ENCODE measurements at regions not wholly inside any gene's neighbourhood (a gene's known extent, or its start where the extent isn't known, plus 50 kb on each side); places are given as distances from the start of the nearest gene placed in this dataset.

DNA sequence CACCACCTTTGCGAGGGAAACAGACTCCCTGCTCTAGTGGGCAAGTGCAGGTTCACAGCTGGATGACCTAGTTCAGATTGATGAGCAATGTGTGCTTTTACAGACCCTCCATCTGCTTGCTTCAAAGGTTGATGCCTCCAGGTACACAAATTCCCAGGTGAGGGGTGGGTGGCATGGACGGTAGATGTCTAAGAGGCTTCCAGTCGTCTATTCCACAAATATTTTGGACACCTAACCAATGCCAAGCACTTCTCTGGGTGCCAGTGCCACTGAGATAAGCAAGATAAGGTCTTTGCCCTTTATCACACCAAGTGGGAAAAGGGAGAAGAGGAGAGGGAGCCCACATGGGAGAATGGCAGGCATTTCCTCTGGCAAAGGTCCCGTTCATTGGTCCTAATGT, 316.6 kb upstream of the CDH5 start:
- POLR2A ChIA-PET = no interaction called here
- TF ChIP-seq, protein P1, sequence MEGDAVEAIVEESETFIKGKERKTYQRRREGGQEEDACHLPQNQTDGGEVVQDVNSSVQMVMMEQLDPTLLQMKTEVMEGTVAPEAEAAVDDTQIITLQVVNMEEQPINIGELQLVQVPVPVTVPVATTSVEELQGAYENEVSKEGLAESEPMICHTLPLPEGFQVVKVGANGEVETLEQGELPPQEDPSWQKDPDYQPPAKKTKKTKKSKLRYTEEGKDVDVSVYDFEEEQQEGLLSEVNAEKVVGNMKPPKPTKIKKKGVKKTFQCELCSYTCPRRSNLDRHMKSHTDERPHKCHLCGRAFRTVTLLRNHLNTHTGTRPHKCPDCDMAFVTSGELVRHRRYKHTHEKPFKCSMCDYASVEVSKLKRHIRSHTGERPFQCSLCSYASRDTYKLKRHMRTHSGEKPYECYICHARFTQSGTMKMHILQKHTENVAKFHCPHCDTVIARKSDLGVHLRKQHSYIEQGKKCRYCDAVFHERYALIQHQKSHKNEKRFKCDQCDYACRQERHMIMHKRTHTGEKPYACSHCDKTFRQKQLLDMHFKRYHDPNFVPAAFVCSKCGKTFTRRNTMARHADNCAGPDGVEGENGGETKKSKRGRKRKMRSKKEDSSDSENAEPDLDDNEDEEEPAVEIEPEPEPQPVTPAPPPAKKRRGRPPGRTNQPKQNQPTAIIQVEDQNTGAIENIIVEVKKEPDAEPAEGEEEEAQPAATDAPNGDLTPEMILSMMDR (IDR thresholded peaks at IDR 0.05; ENCODE audit: insufficient read depth, low read depth, low read length) = no peak
- CTCF ChIA-PET = no interaction called here

DNA sequence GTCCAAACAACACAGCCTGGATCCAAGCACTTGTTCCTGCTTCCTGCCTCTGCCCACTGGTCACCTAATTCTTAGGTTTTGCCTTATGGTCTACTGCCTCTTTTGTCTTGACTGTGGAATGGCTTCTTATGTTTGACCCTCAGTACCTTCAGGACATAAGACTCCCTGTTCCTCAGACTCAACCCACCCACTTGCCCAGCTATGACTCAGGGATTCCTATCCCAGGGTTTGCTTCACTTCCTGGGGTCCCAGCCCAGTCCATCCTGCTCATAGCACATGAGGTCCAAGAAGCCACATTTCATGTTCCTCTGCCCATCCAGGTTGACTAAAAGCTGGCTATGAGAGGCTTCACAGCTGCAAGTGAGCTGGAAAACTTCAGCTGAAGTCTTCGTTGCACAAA, 320.9 kb upstream of the CDH5 start:
- H3K36me3 ChIP-seq (ENCODE audit: control insufficient read depth, insufficient read depth, low read length) = no peaks in the 10 kb centered on the region
- no peak overlapping the region for H3K4me3 ChIP-seq (ENCODE audit: low read depth, low read length)
- ChIA-PET CTCF (interaction anchor here (1.0 kb wide), 1 partner anchor 90 kb away, joined by 3 read pairs; no protein-coding TSS in a partner anchor), POLR2A (no interaction called here)
- TF ChIP-seq, protein P1 (IDR thresholded peaks at IDR 0.05; ENCODE audit: insufficient read depth, low read depth, low read length) = no peak
- H3K27me3 ChIP-seq (ENCODE audit: control insufficient read depth, insufficient read depth, low read length) = no peaks in the 10 kb centered on the region
- no peak for DNase-seq (ENCODE audit: low read depth)

More for the DNA sequence above, 316.6 kb upstream of the CDH5 start:
- Histone ChIP-seq H3K27me3 (ENCODE audit: control insufficient read depth, insufficient read depth, low read length) (0 out of 2 replicates have a peak, but pooled peaks cover 2% of the 10 kb centered on the region), H3K4me3 (ENCODE audit: low read depth, low read length) (no peak overlapping the region), H3K36me3 (ENCODE audit: control insufficient read depth, insufficient read depth, low read length) (no peaks in the 10 kb centered on the region)
- DNase-seq (ENCODE audit: low read depth) = no peak

DNA sequence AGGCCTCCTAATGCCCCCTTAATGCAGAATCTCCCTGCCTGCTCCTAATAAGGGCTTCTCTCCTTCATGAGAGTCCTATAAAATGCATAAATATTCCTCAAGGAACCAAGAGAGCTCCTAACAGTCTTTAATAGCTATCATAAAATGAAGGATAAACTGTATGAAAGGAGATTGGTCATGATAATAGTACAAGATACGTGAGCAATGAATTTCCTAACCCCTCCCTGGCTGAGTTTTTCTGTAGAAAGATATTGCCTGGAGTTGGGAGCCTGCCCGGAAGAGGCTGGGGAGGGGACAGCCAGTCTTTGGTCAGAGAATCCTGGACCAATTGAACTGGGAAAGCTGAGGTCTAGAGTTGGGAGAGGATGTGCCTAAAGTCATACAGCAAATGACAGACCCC, 321.9 kb upstream of the CDH5 start:
- ChIA-PET POLR2A (no interaction called here), CTCF (interaction anchor here (1.0 kb wide), 1 partner anchor 91 kb away, joined by 3 read pairs; no protein-coding TSS in a partner anchor)
- no peaks in the 10 kb centered on the region for H3K27me3 ChIP-seq (ENCODE audit: control insufficient read depth, insufficient read depth, low read length)
- H3K36me3 ChIP-seq (ENCODE audit: control insufficient read depth, insufficient read depth, low read length) = no peaks in the 10 kb centered on the region
- TF ChIP-seq, protein P1 (IDR thresholded peaks at IDR 0.05; ENCODE audit: insufficient read depth, low read depth, low read length) = no peak
- no peak for DNase-seq (ENCODE audit: low read depth)
- no peak overlapping the region for H3K4me3 ChIP-seq (ENCODE audit: low read depth, low read length)

DNA sequence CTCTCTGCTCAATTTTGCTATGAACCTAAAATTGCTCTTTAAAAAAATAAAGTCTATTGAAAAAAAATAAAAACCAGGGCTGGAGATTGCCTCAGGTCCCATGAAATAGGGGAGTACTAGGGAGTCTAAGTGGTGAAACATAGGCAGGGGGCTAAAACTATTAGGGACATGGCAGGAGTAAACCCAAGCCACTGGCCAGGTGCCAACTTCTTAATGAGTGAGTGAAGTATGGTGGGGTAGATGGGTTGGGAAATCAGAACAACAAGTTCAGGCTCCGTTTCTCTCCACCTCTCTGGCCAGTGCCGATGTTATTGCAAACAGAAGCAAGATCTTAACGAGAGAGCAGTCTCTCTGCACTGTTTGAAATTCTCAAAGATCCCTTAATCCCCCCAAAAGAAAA, 322.4 kb upstream of the CDH5 start:
- POLR2A ChIA-PET = no interaction called here
- no peak overlapping the region for H3K4me3 ChIP-seq (ENCODE audit: low read depth, low read length)
- no peaks in the 10 kb centered on the region for H3K36me3 ChIP-seq (ENCODE audit: control insufficient read depth, insufficient read depth, low read length)
- CTCF ChIA-PET = no interaction called here
- TF ChIP-seq, protein P1 (IDR thresholded peaks at IDR 0.05; ENCODE audit: insufficient read depth, low read depth, low read length) = no peak
- DNase-seq (ENCODE audit: low read depth) = no peak
- no peaks in the 10 kb centered on the region for H3K27me3 ChIP-seq (ENCODE audit: control insufficient read depth, insufficient read depth, low read length)

DNA sequence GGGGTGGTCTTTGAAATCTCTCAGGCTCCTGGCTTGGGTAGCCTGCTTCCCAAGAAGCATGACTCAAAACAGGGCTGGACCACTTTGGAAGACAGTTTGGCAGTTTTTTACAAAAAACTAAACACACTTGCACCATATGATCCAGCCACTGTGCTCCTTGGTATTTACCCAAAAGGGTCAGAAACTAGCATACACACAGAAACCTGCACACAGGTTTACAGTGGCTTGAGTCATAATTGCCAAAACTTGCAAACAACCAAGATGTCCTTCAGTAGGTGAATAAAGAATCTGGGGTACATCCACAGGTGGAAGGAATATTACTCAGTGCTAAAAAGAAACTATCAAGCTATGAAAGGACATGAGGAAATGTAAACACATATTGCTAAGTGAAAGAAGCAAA, 323.2 kb upstream of the CDH5 start:
- H3K36me3 ChIP-seq (ENCODE audit: control insufficient read depth, insufficient read depth, low read length) = no peaks in the 10 kb centered on the region
- CTCF ChIA-PET = no interaction called here
- POLR2A ChIA-PET = no interaction called here
- TF ChIP-seq, protein P1 (IDR thresholded peaks at IDR 0.05; ENCODE audit: insufficient read depth, low read depth, low read length) = no peak
- H3K4me3 ChIP-seq (ENCODE audit: low read depth, low read length) = no peak overlapping the region
- no peak for DNase-seq (ENCODE audit: low read depth)
- no peaks in the 10 kb centered on the region for H3K27me3 ChIP-seq (ENCODE audit: control insufficient read depth, insufficient read depth, low read length)
